K562 (cell line): ENCODE measurements at regions not wholly inside any gene's neighbourhood (a gene's known extent, or its start where the extent isn't known, plus 50 kb on each side); places are given as distances from the start of the nearest gene placed in this dataset.

ENCODE experiments used
- LCOR ChIP-seq: sonication (generic); formaldehyde crosslinking; IDR thresholded peaks from 2 replicates; pipeline ENCODE4 v1.8.0; 2022; ENCODE audit warnings: mild to moderate bottlenecking, missing genetic modification reagents
- NFIC ChIP-seq: fragments of 450-650 bp; IDR thresholded peaks from 2 replicates; pipeline ENCODE4 v1.6.1; 2017; ENCODE audit warnings: mild to moderate bottlenecking, inconsistent platforms
- STAT5A ChIP-seq: IDR thresholded peaks from 2 replicates; pipeline ENCODE4 v1.6.1; 2012; ENCODE audit warnings: low read length, inconsistent platforms, borderline replicate concordance
- ZNF408 ChIP-seq: fragments of 250-450 bp; sonication (Bioruptor Pico); IDR thresholded peaks from 2 replicates; pipeline ENCODE4 v1.4.0; 2020; ENCODE audit warnings: low read depth, mild to moderate bottlenecking, moderate library complexity
- TF ChIP-seq, protein P1 (sequence below): fragments of 450-650 bp; IDR thresholded peaks from 2 replicates; pipeline ENCODE4 v1.6.1; 2016; ENCODE audit warnings: mild to moderate bottlenecking, moderate library complexity
- TF ChIP-seq, protein P2 (sequence below): fragments of 150-350 bp; conservative IDR thresholded peaks from 2 replicates; pipeline ENCODE4 v1.6.1; 2014; ENCODE audit warnings: low read length

DNA sequence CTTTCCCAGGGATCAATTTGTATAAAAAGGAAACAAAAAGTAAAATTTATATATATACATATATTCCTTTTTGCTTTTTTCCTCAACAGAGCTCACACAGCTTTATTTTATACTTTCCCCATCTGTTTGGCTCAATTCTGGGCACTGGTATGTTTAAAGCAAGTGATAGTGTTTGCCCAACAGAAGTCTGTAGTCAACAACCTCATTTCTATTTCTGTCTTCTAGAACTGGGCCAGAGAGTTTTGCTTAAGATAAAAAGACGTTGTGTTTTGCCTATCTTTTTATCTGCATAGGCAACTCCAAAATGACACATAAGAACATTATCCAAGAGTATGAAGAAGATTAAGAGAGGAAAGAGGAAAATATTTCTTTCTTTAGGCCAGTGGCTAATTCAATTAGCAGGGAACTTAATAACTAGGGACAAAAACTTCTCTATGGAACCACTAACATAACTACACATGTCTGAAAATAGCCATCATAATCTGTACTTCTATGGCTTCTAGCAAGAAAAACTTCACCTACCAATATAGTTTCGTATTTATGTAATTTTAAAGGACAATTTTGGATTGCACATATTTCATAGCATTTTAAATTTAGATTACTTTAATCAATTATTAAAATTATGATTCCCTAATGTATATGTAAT lies 1300.5 kb downstream of the ARAP2 start (continued):
- TF ChIP-seq, protein P1, sequence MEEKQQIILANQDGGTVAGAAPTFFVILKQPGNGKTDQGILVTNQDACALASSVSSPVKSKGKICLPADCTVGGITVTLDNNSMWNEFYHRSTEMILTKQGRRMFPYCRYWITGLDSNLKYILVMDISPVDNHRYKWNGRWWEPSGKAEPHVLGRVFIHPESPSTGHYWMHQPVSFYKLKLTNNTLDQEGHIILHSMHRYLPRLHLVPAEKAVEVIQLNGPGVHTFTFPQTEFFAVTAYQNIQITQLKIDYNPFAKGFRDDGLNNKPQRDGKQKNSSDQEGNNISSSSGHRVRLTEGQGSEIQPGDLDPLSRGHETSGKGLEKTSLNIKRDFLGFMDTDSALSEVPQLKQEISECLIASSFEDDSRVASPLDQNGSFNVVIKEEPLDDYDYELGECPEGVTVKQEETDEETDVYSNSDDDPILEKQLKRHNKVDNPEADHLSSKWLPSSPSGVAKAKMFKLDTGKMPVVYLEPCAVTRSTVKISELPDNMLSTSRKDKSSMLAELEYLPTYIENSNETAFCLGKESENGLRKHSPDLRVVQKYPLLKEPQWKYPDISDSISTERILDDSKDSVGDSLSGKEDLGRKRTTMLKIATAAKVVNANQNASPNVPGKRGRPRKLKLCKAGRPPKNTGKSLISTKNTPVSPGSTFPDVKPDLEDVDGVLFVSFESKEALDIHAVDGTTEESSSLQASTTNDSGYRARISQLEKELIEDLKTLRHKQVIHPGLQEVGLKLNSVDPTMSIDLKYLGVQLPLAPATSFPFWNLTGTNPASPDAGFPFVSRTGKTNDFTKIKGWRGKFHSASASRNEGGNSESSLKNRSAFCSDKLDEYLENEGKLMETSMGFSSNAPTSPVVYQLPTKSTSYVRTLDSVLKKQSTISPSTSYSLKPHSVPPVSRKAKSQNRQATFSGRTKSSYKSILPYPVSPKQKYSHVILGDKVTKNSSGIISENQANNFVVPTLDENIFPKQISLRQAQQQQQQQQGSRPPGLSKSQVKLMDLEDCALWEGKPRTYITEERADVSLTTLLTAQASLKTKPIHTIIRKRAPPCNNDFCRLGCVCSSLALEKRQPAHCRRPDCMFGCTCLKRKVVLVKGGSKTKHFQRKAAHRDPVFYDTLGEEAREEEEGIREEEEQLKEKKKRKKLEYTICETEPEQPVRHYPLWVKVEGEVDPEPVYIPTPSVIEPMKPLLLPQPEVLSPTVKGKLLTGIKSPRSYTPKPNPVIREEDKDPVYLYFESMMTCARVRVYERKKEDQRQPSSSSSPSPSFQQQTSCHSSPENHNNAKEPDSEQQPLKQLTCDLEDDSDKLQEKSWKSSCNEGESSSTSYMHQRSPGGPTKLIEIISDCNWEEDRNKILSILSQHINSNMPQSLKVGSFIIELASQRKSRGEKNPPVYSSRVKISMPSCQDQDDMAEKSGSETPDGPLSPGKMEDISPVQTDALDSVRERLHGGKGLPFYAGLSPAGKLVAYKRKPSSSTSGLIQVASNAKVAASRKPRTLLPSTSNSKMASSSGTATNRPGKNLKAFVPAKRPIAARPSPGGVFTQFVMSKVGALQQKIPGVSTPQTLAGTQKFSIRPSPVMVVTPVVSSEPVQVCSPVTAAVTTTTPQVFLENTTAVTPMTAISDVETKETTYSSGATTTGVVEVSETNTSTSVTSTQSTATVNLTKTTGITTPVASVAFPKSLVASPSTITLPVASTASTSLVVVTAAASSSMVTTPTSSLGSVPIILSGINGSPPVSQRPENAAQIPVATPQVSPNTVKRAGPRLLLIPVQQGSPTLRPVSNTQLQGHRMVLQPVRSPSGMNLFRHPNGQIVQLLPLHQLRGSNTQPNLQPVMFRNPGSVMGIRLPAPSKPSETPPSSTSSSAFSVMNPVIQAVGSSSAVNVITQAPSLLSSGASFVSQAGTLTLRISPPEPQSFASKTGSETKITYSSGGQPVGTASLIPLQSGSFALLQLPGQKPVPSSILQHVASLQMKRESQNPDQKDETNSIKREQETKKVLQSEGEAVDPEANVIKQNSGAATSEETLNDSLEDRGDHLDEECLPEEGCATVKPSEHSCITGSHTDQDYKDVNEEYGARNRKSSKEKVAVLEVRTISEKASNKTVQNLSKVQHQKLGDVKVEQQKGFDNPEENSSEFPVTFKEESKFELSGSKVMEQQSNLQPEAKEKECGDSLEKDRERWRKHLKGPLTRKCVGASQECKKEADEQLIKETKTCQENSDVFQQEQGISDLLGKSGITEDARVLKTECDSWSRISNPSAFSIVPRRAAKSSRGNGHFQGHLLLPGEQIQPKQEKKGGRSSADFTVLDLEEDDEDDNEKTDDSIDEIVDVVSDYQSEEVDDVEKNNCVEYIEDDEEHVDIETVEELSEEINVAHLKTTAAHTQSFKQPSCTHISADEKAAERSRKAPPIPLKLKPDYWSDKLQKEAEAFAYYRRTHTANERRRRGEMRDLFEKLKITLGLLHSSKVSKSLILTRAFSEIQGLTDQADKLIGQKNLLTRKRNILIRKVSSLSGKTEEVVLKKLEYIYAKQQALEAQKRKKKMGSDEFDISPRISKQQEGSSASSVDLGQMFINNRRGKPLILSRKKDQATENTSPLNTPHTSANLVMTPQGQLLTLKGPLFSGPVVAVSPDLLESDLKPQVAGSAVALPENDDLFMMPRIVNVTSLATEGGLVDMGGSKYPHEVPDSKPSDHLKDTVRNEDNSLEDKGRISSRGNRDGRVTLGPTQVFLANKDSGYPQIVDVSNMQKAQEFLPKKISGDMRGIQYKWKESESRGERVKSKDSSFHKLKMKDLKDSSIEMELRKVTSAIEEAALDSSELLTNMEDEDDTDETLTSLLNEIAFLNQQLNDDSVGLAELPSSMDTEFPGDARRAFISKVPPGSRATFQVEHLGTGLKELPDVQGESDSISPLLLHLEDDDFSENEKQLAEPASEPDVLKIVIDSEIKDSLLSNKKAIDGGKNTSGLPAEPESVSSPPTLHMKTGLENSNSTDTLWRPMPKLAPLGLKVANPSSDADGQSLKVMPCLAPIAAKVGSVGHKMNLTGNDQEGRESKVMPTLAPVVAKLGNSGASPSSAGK = no peak
- TF ChIP-seq NFIC (no peak), ZNF408 (CRISPR knock-in tag) (no peak), STAT5A (no peak), LCOR (CRISPR knock-in tag) (no peak)
- TF ChIP-seq, protein P2, sequence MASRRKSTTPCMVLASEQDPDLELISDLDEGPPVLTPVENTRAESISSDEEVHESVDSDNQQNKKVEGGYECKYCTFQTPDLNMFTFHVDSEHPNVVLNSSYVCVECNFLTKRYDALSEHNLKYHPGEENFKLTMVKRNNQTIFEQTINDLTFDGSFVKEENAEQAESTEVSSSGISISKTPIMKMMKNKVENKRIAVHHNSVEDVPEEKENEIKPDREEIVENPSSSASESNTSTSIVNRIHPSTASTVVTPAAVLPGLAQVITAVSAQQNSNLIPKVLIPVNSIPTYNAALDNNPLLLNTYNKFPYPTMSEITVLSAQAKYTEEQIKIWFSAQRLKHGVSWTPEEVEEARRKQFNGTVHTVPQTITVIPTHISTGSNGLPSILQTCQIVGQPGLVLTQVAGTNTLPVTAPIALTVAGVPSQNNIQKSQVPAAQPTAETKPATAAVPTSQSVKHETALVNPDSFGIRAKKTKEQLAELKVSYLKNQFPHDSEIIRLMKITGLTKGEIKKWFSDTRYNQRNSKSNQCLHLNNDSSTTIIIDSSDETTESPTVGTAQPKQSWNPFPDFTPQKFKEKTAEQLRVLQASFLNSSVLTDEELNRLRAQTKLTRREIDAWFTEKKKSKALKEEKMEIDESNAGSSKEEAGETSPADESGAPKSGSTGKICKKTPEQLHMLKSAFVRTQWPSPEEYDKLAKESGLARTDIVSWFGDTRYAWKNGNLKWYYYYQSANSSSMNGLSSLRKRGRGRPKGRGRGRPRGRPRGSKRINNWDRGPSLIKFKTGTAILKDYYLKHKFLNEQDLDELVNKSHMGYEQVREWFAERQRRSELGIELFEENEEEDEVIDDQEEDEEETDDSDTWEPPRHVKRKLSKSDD = no peak
